Activated naive CD8-positive, alpha-beta T cell treated with anti-CD3 and anti-CD28 coated beads for 36 hours (primary cell): ENCODE measurements at regions not wholly inside any gene's neighbourhood (a gene's known extent, or its start where the extent isn't known, plus 50 kb on each side); places are given as distances from the start of the nearest gene placed in this dataset.

Source experiments
- DNase-seq: peaks from one replicate; pipeline ENCODE4 v3.0.0; 2021
- H3K27ac Mint-ChIP-seq: one replicate; pipeline ENCODE4 v1.8.0; 2022; ENCODE audit warnings: mild to moderate bottlenecking, moderate library complexity, mixed read lengths
- H3K27me3 Mint-ChIP-seq: one replicate; pipeline ENCODE4 v1.8.0; 2022; ENCODE audit warnings: mild to moderate bottlenecking, mixed read lengths
- H3K36me3 Mint-ChIP-seq: one replicate; pipeline ENCODE4 v1.8.0; 2021; ENCODE audit warnings: mild to moderate bottlenecking, mixed read lengths
- H3K4me1 Mint-ChIP-seq: one replicate; pipeline ENCODE4 v1.8.0; 2021; ENCODE audit warnings: mixed read lengths
- H3K4me3 Mint-ChIP-seq: one replicate; pipeline ENCODE4 v1.8.0; 2022; ENCODE audit warnings: mild to moderate bottlenecking, moderate library complexity, mixed read lengths
- H3K9me3 Mint-ChIP-seq: one replicate; pipeline ENCODE4 v1.8.0; 2022; ENCODE audit warnings: mixed read lengths

- no peaks in the 10 kb centered on the region for H3K9me3 Mint-ChIP-seq
- no peak overlapping the region for H3K27ac Mint-ChIP-seq
- peaks cover 5% of the 10 kb centered on the region for H3K4me1 Mint-ChIP-seq
- peaks cover 17% of the 10 kb centered on the region for H3K27me3 Mint-ChIP-seq
- no peak for DNase-seq
- no peak overlapping the region for H3K4me3 Mint-ChIP-seq
- H3K36me3 Mint-ChIP-seq, result no peaks in the 10 kb centered on the region
Measured at GRCh38 chr1:117678246-117678977, 72.6 kb downstream of the TENT5C start.

GRCh38 chr1:117679299-117679698, 73.5 kb downstream of the TENT5C start:
- no peaks in the 10 kb centered on the region for H3K9me3 Mint-ChIP-seq
- no peaks in the 10 kb centered on the region for H3K36me3 Mint-ChIP-seq
- no peak for DNase-seq
- H3K27ac Mint-ChIP-seq, result no peak overlapping the region
- peaks cover 2% of the 10 kb centered on the region for H3K4me1 Mint-ChIP-seq
- H3K4me3 Mint-ChIP-seq, result no peak overlapping the region
- H3K27me3 Mint-ChIP-seq, result peaks cover 10% of the 10 kb centered on the region

- Mint-ChIP-seq H3K4me1 (no peaks in the 10 kb centered on the region), H3K27ac (no peak overlapping the region), H3K4me3 (no peak overlapping the region), H3K27me3 (peaks cover 6% of the 10 kb centered on the region), H3K9me3 (no peaks in the 10 kb centered on the region), H3K36me3 (no peaks in the 10 kb centered on the region)
- no peak for DNase-seq
Measured at GRCh38 chr1:117679868-117680267, 74.0 kb downstream of the TENT5C start.

GRCh38 chr1:117680316-117681002, 74.6 kb downstream of the TENT5C start:
- Mint-ChIP-seq H3K4me1 (no peaks in the 10 kb centered on the region), H3K27ac (no peak overlapping the region), H3K27me3 (peaks cover 4% of the 10 kb centered on the region), H3K4me3 (no peak overlapping the region), H3K36me3 (no peaks in the 10 kb centered on the region), H3K9me3 (no peaks in the 10 kb centered on the region)
- no peak for DNase-seq

- Mint-ChIP-seq H3K4me1 (no peaks in the 10 kb centered on the region), H3K9me3 (no peaks in the 10 kb centered on the region), H3K36me3 (no peaks in the 10 kb centered on the region), H3K4me3 (no peak overlapping the region), H3K27me3 (peaks cover 10% of the 10 kb centered on the region), H3K27ac (no peak overlapping the region)
- no peak for DNase-seq
Measured at GRCh38 chr1:117681093-117681900, 75.4 kb downstream of the TENT5C start.

- DNase-seq, result no peak
- Mint-ChIP-seq H3K4me1 (no peaks in the 10 kb centered on the region), H3K36me3 (no peaks in the 10 kb centered on the region), H3K4me3 (no peak overlapping the region), H3K9me3 (no peaks in the 10 kb centered on the region), H3K27ac (no peak overlapping the region), H3K27me3 (peaks cover 9% of the 10 kb centered on the region)
Measured at GRCh38 chr1:117681901-117682250, 76.0 kb downstream of the TENT5C start.

GRCh38 chr1:117682372-117682771, 76.5 kb downstream of the TENT5C start:
- no peak overlapping the region for H3K27ac Mint-ChIP-seq
- DNase-seq, result no peak
- H3K27me3 Mint-ChIP-seq, result peaks cover 8% of the 10 kb centered on the region
- no peaks in the 10 kb centered on the region for H3K9me3 Mint-ChIP-seq
- no peak overlapping the region for H3K4me3 Mint-ChIP-seq
- H3K36me3 Mint-ChIP-seq, result no peaks in the 10 kb centered on the region
- no peaks in the 10 kb centered on the region for H3K4me1 Mint-ChIP-seq

GRCh38 chr1:117683571-117684285, 77.9 kb downstream of the TENT5C start:
- DNase-seq, result no peak
- H3K9me3 Mint-ChIP-seq, result no peaks in the 10 kb centered on the region
- H3K27ac Mint-ChIP-seq, result no peak overlapping the region
- no peak overlapping the region for H3K4me3 Mint-ChIP-seq
- no peaks in the 10 kb centered on the region for H3K36me3 Mint-ChIP-seq
- peaks cover 10% of the 10 kb centered on the region for H3K27me3 Mint-ChIP-seq
- H3K4me1 Mint-ChIP-seq, result no peaks in the 10 kb centered on the region

- H3K9me3 Mint-ChIP-seq, result no peaks in the 10 kb centered on the region
- H3K36me3 Mint-ChIP-seq, result no peaks in the 10 kb centered on the region
- no peak overlapping the region for H3K4me3 Mint-ChIP-seq
- peaks cover 22% of the 10 kb centered on the region for H3K27me3 Mint-ChIP-seq
- DNase-seq, result no peak
- no peak overlapping the region for H3K27ac Mint-ChIP-seq
- H3K4me1 Mint-ChIP-seq, result no peaks in the 10 kb centered on the region
Measured at GRCh38 chr1:117685936-117686806, 80.3 kb downstream of the TENT5C start.

- H3K4me1 Mint-ChIP-seq, result no peaks in the 10 kb centered on the region
- H3K36me3 Mint-ChIP-seq, result no peaks in the 10 kb centered on the region
- no peak for DNase-seq
- no peaks in the 10 kb centered on the region for H3K9me3 Mint-ChIP-seq
- H3K27ac Mint-ChIP-seq, result no peak overlapping the region
- peaks cover 22% of the 10 kb centered on the region for H3K27me3 Mint-ChIP-seq
- H3K4me3 Mint-ChIP-seq, result no peak overlapping the region
Measured at GRCh38 chr1:117686907-117687306, 81.1 kb downstream of the TENT5C start.

GRCh38 chr1:117689997-117690625, 84.3 kb downstream of the TENT5C start:
- H3K4me1 Mint-ChIP-seq, result no peaks in the 10 kb centered on the region
- no peak overlapping the region for H3K27ac Mint-ChIP-seq
- no peak overlapping the region for H3K4me3 Mint-ChIP-seq
- no peaks in the 10 kb centered on the region for H3K9me3 Mint-ChIP-seq
- peaks cover 32% of the 10 kb centered on the region for H3K27me3 Mint-ChIP-seq
- DNase-seq, result no peak
- no peaks in the 10 kb centered on the region for H3K36me3 Mint-ChIP-seq

GRCh38 chr1:117691942-117692341, 86.1 kb downstream of the TENT5C start:
- DNase-seq, result no peak
- no peaks in the 10 kb centered on the region for H3K4me1 Mint-ChIP-seq
- no peak overlapping the region for H3K4me3 Mint-ChIP-seq
- H3K27me3 Mint-ChIP-seq, result peaks cover 30% of the 10 kb centered on the region
- H3K27ac Mint-ChIP-seq, result no peak overlapping the region
- no peaks in the 10 kb centered on the region for H3K9me3 Mint-ChIP-seq
- no peaks in the 10 kb centered on the region for H3K36me3 Mint-ChIP-seq

GRCh38 chr1:117694543-117694942, 88.7 kb downstream of the TENT5C start:
- no peak overlapping the region for H3K4me3 Mint-ChIP-seq
- peaks cover 28% of the 10 kb centered on the region for H3K27me3 Mint-ChIP-seq
- no peak overlapping the region for H3K27ac Mint-ChIP-seq
- H3K36me3 Mint-ChIP-seq, result no peaks in the 10 kb centered on the region
- no peaks in the 10 kb centered on the region for H3K4me1 Mint-ChIP-seq
- no peak for DNase-seq
- no peaks in the 10 kb centered on the region for H3K9me3 Mint-ChIP-seq
